MM.1S (cell line): ENCODE measurements at regions not wholly inside any gene's neighbourhood (a gene's known extent, or its start where the extent isn't known, plus 50 kb on each side); places are given as distances from the start of the nearest gene placed in this dataset.

Experiments
- EZH2phosphoT487 ChIP-seq: fragments of 300-600 bp; sonication (generic); IDR thresholded peaks from 2 replicates; pipeline ENCODE4 v1.6.1; 2018; ENCODE audit warnings: antibody characterized with exemption, low read length
- TF ChIP-seq, protein P1 (sequence below): fragments of 300-600 bp; sonication (generic); IDR thresholded peaks from 2 replicates; pipeline ENCODE4 v1.5.1; 2016; ENCODE audit warnings: antibody characterized with exemption, low read length, mixed read lengths

- TF ChIP-seq, protein P1, sequence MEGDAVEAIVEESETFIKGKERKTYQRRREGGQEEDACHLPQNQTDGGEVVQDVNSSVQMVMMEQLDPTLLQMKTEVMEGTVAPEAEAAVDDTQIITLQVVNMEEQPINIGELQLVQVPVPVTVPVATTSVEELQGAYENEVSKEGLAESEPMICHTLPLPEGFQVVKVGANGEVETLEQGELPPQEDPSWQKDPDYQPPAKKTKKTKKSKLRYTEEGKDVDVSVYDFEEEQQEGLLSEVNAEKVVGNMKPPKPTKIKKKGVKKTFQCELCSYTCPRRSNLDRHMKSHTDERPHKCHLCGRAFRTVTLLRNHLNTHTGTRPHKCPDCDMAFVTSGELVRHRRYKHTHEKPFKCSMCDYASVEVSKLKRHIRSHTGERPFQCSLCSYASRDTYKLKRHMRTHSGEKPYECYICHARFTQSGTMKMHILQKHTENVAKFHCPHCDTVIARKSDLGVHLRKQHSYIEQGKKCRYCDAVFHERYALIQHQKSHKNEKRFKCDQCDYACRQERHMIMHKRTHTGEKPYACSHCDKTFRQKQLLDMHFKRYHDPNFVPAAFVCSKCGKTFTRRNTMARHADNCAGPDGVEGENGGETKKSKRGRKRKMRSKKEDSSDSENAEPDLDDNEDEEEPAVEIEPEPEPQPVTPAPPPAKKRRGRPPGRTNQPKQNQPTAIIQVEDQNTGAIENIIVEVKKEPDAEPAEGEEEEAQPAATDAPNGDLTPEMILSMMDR = no peak
- no peak for TF ChIP-seq EZH2phosphoT487
These were observed 414.4 kb upstream of the NXPH2 start for GRCh38 chr2:139194546-139194945.
